ENCODE measurements at regions not wholly inside any gene's neighbourhood (a gene's known extent, or its start where the extent isn't known, plus 50 kb on each side); places are given as distances from the start of the nearest gene placed in this dataset.

DNA sequence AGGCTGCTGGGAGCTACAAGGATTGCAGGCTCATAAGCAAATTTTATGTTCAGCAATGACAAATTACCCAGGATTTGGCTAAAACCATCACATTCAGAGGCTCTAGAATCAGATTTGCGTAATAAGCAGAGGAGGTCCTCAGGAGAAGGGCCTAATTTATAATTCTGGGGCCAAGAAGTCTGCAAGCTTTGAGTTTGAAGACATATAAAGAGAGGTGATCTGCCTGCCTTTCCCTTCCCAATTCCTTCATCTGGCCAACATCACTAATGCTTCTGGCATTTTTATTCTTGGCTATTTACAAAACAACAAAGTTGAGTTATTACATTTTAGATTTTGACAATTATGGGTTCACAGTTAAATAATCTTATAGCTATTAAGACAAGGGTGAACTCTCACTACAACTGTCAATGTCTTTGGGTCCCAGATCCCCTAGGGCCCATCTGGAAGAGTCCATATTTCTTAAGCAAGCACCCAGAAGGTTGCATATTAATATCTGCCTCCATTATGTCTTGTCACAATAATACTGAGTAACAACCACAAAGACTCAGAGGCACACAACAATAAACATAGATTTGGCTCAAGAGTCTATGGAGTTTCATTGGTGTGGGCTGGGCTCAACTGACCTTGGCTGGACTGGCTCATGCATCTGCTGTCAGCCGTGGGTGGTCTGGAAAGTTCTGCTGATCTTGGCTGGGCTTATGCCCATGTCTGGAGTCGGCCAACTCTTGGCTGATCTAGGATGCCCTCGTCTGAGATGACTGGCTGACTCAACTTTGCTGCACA lies 67.2 kb upstream of the CD82 start:
- DNase-seq: no peak

DNA sequence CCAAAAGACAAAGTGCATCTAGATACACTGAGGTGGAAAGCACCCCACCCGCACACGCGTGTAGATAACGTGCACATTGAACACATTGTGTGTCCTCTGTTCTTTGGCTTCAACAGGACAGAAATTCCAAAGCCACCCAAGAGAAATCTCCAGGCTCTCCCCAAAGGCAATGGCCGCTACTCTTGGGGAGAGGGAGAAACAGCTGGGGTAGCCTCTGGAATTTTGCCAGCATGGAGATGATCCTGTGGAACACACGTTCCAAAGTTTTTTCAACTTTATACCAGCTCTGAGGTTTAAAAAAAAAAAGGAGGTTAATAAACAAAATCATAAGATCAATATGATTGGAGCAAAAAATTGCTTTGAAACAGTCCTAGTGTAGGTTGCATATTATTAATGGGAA lies 63.0 kb upstream of the CD82 start:
- DNase-seq: no peak

DNA sequence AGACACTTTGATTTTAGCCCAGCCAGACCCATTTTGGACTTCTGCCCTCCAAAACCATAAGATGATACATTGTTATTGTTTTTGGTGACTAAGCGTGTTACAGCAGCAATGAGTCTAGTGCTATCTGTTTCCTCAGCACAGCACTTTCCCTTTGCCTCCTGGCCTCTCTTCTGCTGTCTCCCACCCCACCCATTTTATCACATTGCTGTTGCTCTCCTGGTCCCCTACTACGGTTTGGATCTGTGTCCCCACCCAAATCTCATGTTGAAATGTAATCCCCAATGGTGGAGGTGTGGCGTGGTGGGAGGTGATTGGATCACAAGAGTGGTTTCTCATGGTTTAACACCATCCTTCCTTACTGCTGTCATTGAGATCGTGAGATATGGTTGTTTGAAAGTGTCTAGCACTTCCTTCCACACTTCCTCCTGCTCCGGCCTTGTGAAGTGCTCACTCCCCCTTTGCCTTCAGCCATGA lies 59.8 kb upstream of the CD82 start:
- no peak for DNase-seq

DNA sequence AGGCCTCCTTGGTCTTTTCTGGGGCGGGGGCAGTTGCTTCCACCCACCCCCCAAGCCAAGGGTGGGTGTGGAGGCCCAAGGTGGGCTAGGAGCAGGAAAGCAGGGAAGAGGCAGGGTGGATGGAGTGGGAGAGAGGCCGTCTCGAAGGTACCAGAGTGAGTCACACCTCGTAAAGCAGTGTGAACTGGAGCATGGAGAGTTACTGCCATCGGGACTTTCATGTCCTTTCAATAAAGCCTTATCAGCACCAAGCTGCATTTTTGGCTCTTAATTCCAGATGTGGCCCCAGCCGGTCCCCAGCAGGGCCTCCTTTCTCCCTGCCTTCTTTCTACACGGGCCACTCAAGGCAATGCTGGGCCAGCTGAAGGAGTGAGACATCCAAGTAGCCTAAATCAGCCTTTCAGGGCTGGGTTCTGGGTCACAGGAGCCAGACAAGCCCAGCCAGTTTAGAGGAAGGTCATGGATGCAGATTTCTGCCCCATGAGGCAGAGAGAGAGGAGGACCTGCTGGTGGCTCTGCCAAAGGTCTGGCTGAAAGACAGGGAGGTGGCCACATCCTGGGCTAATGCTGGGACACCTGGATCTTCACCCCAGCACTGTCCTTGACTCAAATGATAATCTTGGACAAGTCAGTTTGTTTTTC lies 59.0 kb upstream of the CD82 start:
- DNase-seq: no peak

DNA sequence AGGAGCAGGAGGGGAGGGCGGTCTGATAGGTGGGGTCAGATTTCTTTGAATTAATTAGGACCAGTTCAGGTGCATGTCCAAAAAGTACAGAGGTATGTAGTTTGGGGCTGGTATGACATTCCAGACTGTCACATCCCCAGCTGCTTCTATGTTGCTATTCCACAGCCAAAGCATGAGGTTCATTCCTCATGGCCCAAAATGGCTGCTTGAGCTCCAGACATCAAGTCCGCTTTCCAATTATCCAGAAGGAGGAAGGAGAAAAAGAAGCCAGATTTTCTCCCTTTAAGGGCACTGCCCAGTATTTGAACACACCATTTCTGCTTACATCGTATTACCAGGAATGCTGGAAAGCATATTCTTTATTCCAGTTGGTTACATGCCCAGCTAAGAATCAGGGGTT lies 58.0 kb upstream of the CD82 start:
- DNase-seq: no peak

DNA sequence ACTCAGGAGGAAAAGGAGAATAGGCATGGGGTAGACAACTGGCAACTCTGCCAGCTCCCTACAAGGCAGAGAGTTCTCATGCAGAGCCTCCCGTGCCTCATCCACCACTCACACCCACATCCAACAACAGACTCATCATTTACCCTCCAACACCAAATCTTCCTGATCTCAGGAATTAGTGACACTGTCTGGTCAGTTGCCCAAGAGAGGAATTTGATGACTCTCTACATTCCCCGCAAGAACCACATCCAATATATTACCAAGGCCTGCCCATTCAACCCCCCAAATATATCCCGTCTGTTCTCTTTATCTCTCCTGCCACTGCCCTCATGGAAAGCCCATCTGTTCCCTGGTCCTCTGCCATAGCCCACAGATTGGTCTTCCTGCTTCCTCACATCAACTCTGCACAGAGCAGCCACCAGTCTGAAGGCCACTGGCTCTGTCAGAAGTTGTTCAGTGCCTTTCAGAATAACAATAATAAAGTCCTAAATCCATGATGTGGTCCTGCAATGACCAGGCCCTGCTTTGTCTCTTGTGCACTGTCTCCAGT lies 57.5 kb upstream of the CD82 start:
- DNase-seq: no peak

DNA sequence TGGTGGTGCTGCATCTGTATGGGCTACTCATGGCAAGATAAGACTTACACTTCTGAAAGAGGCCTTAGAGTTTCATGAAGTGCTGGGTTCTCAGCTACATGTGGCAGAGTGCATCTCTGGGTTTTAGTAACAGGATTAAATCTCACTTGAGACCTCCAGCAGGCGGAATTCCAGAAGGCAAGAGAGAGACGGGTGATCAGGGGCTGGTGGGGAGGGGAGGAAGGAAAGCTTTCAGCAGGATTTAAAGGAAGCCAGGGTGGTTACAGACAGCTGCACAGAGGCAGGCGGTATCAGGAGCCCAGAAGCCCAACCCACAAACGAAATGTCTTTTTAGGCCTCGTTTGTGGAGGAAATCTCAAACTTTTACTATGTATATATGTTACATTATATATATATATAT lies 56.2 kb upstream of the CD82 start:
- no peak for DNase-seq

DNA sequence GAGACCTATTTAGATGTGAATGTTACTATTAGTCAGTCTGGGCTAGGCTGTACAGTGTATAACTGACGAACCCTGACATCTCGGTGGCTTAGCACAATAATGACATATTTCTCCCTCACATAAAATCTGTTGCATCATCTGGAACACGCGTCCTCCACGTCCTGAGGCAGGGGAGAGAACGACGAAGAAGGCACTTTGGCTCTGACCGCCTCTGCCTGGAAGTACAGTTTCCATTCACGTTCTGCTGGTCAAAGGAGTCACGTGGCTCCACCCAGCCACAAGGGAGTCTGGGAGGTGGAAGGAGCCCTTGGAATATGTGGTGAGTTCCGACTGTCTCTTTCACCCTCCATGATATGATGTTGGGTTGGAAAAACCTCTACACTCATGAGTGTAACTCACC lies 55.1 kb upstream of the CD82 start:
- no peak for DNase-seq

GRCh38 chr11:44512818-44513217 lies 52.6 kb upstream of the CD82 start:
- no peak for DNase-seq

- no peak for DNase-seq
Measured at GRCh38 chr11:44515048-44515447, 50.4 kb upstream of the CD82 start.
